ACC112 (cell line): ENCODE measurements at regions not wholly inside any gene's neighbourhood (a gene's known extent, or its start where the extent isn't known, plus 50 kb on each side); places are given as distances from the start of the nearest gene placed in this dataset.
"Not testable (repeated sequence)": the region's sequence is repeated elsewhere in the genome, so short reads cannot be mapped to it uniquely, and the experiment has no call there.

Experiments used
- H2AFZ ChIP-seq: fragments of 200-600 bp; sonication (generic); one replicate; pipeline ENCODE4 v1.6.0; 2017; ENCODE audit warnings: antibody characterized with exemption, low read length; ENCODE audit not compliant: unreplicated experiment
- H3K27ac ChIP-seq: fragments of 200-600 bp; sonication (generic); 2 replicates; pipeline ENCODE4 v1.5.1; 2014; ENCODE audit warnings: low read depth, mild to moderate bottlenecking, antibody characterized with exemption, low read length, moderate library complexity
- H3K27me3 ChIP-seq: fragments of 200-600 bp; sonication (generic); 2 replicates; pipeline ENCODE4 v1.6.1; 2014; ENCODE audit warnings: mild to moderate bottlenecking, antibody characterized with exemption, low read length, moderate library complexity, mixed read lengths; ENCODE audit not compliant: insufficient read depth
- H3K36me3 ChIP-seq: fragments of 200-600 bp; sonication (generic); 2 replicates; pipeline ENCODE4 v1.6.1; 2016; ENCODE audit warnings: mild to moderate bottlenecking, antibody characterized with exemption, low read length, moderate library complexity, mixed read lengths; ENCODE audit not compliant: insufficient read depth
- H3K4me1 ChIP-seq: fragments of 200-600 bp; sonication (generic); one replicate; pipeline ENCODE4 v1.6.1; 2016; ENCODE audit warnings: low read length, mixed read lengths; ENCODE audit not compliant: insufficient read depth, unreplicated experiment, control insufficient read depth
- H3K4me3 ChIP-seq: fragments of 200-600 bp; sonication (generic); 2 replicates; pipeline ENCODE4 v1.5.1; 2014; ENCODE audit warnings: mild to moderate bottlenecking, low read depth, low read length
- H3K79me2 ChIP-seq: fragments of 200-600 bp; sonication (generic); one replicate; pipeline ENCODE4 v1.6.0; 2016; ENCODE audit warnings: low read length; ENCODE audit not compliant: control insufficient read depth, unreplicated experiment, insufficient read depth

- H3K27ac ChIP-seq, H3K27me3 ChIP-seq, H2AFZ ChIP-seq, H3K36me3 ChIP-seq, H3K79me2 ChIP-seq, H3K4me3 ChIP-seq, H3K4me1 ChIP-seq: not testable (repeated sequence)
These were observed 1242.8 kb downstream of the TMEM121 start for GRCh38 chr14:106768972-106769700.

GRCh38 chr14:106770158-106770672 lies 1243.8 kb downstream of the TMEM121 start:
- H3K79me2 ChIP-seq, H3K4me3 ChIP-seq, H3K27me3 ChIP-seq, H3K36me3 ChIP-seq, H3K4me1 ChIP-seq, H3K27ac ChIP-seq, H2AFZ ChIP-seq: not testable (repeated sequence)

- H3K4me3 ChIP-seq, H3K27ac ChIP-seq, H3K4me1 ChIP-seq, H3K27me3 ChIP-seq, H3K79me2 ChIP-seq, H3K36me3 ChIP-seq, H2AFZ ChIP-seq: not testable (repeated sequence)
These were observed 1248.6 kb downstream of the TMEM121 start for GRCh38 chr14:106774889-106775480.

GRCh38 chr14:106776395-106776983 lies 1250.1 kb downstream of the TMEM121 start:
- Histone ChIP-seq H3K4me1 (no peaks in the 10 kb centered on the region), H3K36me3 (no peaks in the 10 kb centered on the region), H3K4me3 (no peak overlapping the region), H3K79me2 (no peaks in the 10 kb centered on the region), H2AFZ (no peak overlapping the region), H3K27ac (no peak overlapping the region), H3K27me3 (no peaks in the 10 kb centered on the region)

GRCh38 chr14:106778986-106779385 lies 1252.6 kb downstream of the TMEM121 start:
- Histone ChIP-seq H2AFZ (no peak overlapping the region), H3K27me3 (no peaks in the 10 kb centered on the region), H3K27ac (no peak overlapping the region), H3K36me3 (no peaks in the 10 kb centered on the region), H3K79me2 (no peaks in the 10 kb centered on the region), H3K4me1 (no peaks in the 10 kb centered on the region), H3K4me3 (no peak overlapping the region)

- no peaks in the 10 kb centered on the region for H3K79me2 ChIP-seq
- H2AFZ ChIP-seq = no peak overlapping the region
- no peak overlapping the region for H3K4me3 ChIP-seq
- H3K36me3 ChIP-seq = no peaks in the 10 kb centered on the region
- H3K27me3 ChIP-seq = no peaks in the 10 kb centered on the region
- H3K4me1 ChIP-seq = no peaks in the 10 kb centered on the region
- no peak overlapping the region for H3K27ac ChIP-seq
These were observed 1260.3 kb downstream of the TMEM121 start for GRCh38 chr14:106786697-106787096.

- no peaks in the 10 kb centered on the region for H3K27me3 ChIP-seq
- no peaks in the 10 kb centered on the region for H3K79me2 ChIP-seq
- no peak overlapping the region for H3K27ac ChIP-seq
- H2AFZ ChIP-seq = no peak overlapping the region
- H3K4me3 ChIP-seq = no peak overlapping the region
- H3K4me1 ChIP-seq = no peaks in the 10 kb centered on the region
- no peaks in the 10 kb centered on the region for H3K36me3 ChIP-seq
These were observed 1261.2 kb downstream of the TMEM121 start for GRCh38 chr14:106787626-106788025.

- Histone ChIP-seq H2AFZ (no peak overlapping the region), H3K79me2 (no peaks in the 10 kb centered on the region), H3K27me3 (no peaks in the 10 kb centered on the region), H3K36me3 (no peaks in the 10 kb centered on the region), H3K4me1 (no peaks in the 10 kb centered on the region), H3K4me3 (no peak overlapping the region), H3K27ac (no peak overlapping the region)
These were observed 1262.2 kb downstream of the TMEM121 start for GRCh38 chr14:106788534-106788933.

GRCh38 chr14:106789318-106789717 lies 1262.9 kb downstream of the TMEM121 start:
- Histone ChIP-seq H2AFZ (no peak overlapping the region), H3K4me1 (no peaks in the 10 kb centered on the region), H3K36me3 (no peaks in the 10 kb centered on the region), H3K27ac (no peak overlapping the region), H3K79me2 (no peaks in the 10 kb centered on the region), H3K4me3 (no peak overlapping the region), H3K27me3 (no peaks in the 10 kb centered on the region)

- Histone ChIP-seq H3K27ac (no peak overlapping the region), H3K79me2 (no peaks in the 10 kb centered on the region), H3K4me3 (no peak overlapping the region), H3K4me1 (no peaks in the 10 kb centered on the region), H3K36me3 (no peaks in the 10 kb centered on the region), H3K27me3 (no peaks in the 10 kb centered on the region), H2AFZ (no peak overlapping the region)
These were observed 1264.0 kb downstream of the TMEM121 start for GRCh38 chr14:106790189-106791036.
